Kidney (tissue), 13 donors: ENCODE measurements at regions not wholly inside any gene's neighbourhood (a gene's known extent, or its start where the extent isn't known, plus 50 kb on each side); places are given as distances from the start of the nearest gene placed in this dataset.

Experiments
- DNase-seq, 5 donors: peaks; one replicate each; pipeline ENCODE4 v3.0.0-alpha.2; 2013 to 2020
- FAIRE-seq: peaks from 2 replicates; lab custom pipeline; 2012; peaks lifted over from hg19 to GRCh38; lab: Jason Lieb, UNC
- H3K27ac ChIP-seq, 2 donors: one replicate each; pipeline ENCODE4 v1.7.0; 2013; ENCODE audit warnings: low read depth in 2 of 2, low read length in 2 of 2, inconsistent platforms in 1 of 2
- H3K27me3 ChIP-seq: one replicate; pipeline ENCODE4 v1.7.1; 2013; ENCODE audit warnings: low read length, inconsistent platforms; ENCODE audit not compliant: control insufficient read depth, insufficient read depth
- H3K36me3 ChIP-seq, 3 donors: one replicate each; pipeline versions ENCODE4 v1.7.0 to v1.7.1; 2013; ENCODE audit warnings: low read length in 3 of 3, control low read depth in 1 of 3, inconsistent platforms in 1 of 3; ENCODE audit not compliant: insufficient read depth in 3 of 3, control insufficient read depth in 2 of 3
- H3K4me1 ChIP-seq, 3 donors: one replicate each; pipeline versions ENCODE4 v1.7.0 to v1.7.1; 2013; ENCODE audit warnings: low read length in 3 of 3, inconsistent platforms in 1 of 3, low read depth in 1 of 3; ENCODE audit not compliant: control insufficient read depth in 2 of 3, insufficient read depth in 2 of 3
- H3K4me3 ChIP-seq, 3 donors: one replicate each; pipeline versions ENCODE4 v1.7.0 to v1.8.1; 2013; ENCODE audit warnings: low read length in 3 of 3, control low read depth in 1 of 3, inconsistent platforms in 1 of 3
- H3K9ac ChIP-seq, 3 donors: one replicate each; pipeline versions ENCODE4 v1.7.0 to v1.7.1; 2013; ENCODE audit warnings: low read length in 3 of 3, control low read depth in 1 of 3, inconsistent platforms in 1 of 3
- H3K9me3 ChIP-seq, 3 donors: one replicate each; pipeline versions ENCODE4 v1.7.0 to v1.7.1; 2013; ENCODE audit warnings: low read length in 3 of 3, control low read depth in 1 of 3, inconsistent platforms in 1 of 3; ENCODE audit not compliant: control insufficient read depth in 2 of 3, insufficient read depth in 1 of 3
- CTCF ChIP-seq: IDR thresholded peaks from 3 replicates; pipeline ENCODE4 v1.5.1; 2012; ENCODE audit warnings: mild to moderate bottlenecking, moderate library complexity, borderline replicate concordance; ENCODE audit not compliant: insufficient read depth; ENCODE audit errors: extremely low read depth
- intact Hi-C: fragments of 100-400 bp; cut with DNase I; formaldehyde crosslinking; loops from one replicate; pipeline ENCODE4 v1.11.1; 2022
- donor health status: control.
- donor health status: control.
- donor health status: control.
- donor health status: control.
- donor health status: control.
- donor health status: DM: yes; HTN: yes; CAD: no.
- donor health status: Normal renal cell carcinoma (clear cell type).

GRCh38 chr5:93845376-93845775 lies 104.0 kb upstream of the POU5F2 start:
- Histone ChIP-seq H3K27me3 (no peaks in the 10 kb centered on the region), H3K36me3 (no peaks in the 10 kb centered on the region), H3K9ac (no peak overlapping the region), H3K4me1 (no peaks in the 10 kb centered on the region), H3K9me3 (no peaks in the 10 kb centered on the region), H3K4me3 (no peak overlapping the region), H3K27ac (no peak overlapping the region)
- DNase-seq (no peak), FAIRE-seq (no peak)
- intact Hi-C loops: no loop called here
- TF ChIP-seq CTCF: no peak

GRCh38 chr5:93831449-93831848 lies 90.0 kb upstream of the POU5F2 start:
- Histone ChIP-seq H3K4me1 (no peaks in the 10 kb centered on the region), H3K9ac (no peak overlapping the region), H3K27me3 (no peaks in the 10 kb centered on the region), H3K4me3 (no peak overlapping the region), H3K36me3 (no peaks in the 10 kb centered on the region), H3K27ac (no peak overlapping the region), H3K9me3 (no peaks in the 10 kb centered on the region)
- DNase-seq (no peak), FAIRE-seq (no peak)
- no peak for TF ChIP-seq CTCF
- intact Hi-C loops: no loop called here

- FAIRE-seq (no peak), DNase-seq (no peak)
- Histone ChIP-seq H3K36me3 (no peaks in the 10 kb centered on the region), H3K27ac (no peak overlapping the region), H3K27me3 (no peaks in the 10 kb centered on the region), H3K9me3 (no peaks in the 10 kb centered on the region), H3K9ac (no peak overlapping the region), H3K4me3 (no peak overlapping the region), H3K4me1 (no peaks in the 10 kb centered on the region)
- no peak for TF ChIP-seq CTCF
- intact Hi-C loops: no loop called here
These were observed 89.5 kb upstream of the POU5F2 start for GRCh38 chr5:93830893-93831292.

- intact Hi-C loops: no loop called here
- H3K27ac ChIP-seq: no peak overlapping the region
- H3K9me3 ChIP-seq: peaks cover 0 to 3% (median 0%) of the 10 kb centered on the region in 3 donors
- no peak for TF ChIP-seq CTCF
- no peaks in the 10 kb centered on the region for H3K36me3 ChIP-seq
- no peaks in the 10 kb centered on the region for H3K27me3 ChIP-seq
- no peak for FAIRE-seq
- DNase-seq: no peak
- H3K4me1 ChIP-seq: no peaks in the 10 kb centered on the region
- H3K9ac ChIP-seq: no peak overlapping the region
- H3K4me3 ChIP-seq: no peak overlapping the region
These were observed 87.9 kb upstream of the POU5F2 start for GRCh38 chr5:93829346-93829745.
